ENCODE measurements at regions not wholly inside any gene's neighbourhood (a gene's known extent, or its start where the extent isn't known, plus 50 kb on each side); places are given as distances from the start of the nearest gene placed in this dataset.

DNA sequence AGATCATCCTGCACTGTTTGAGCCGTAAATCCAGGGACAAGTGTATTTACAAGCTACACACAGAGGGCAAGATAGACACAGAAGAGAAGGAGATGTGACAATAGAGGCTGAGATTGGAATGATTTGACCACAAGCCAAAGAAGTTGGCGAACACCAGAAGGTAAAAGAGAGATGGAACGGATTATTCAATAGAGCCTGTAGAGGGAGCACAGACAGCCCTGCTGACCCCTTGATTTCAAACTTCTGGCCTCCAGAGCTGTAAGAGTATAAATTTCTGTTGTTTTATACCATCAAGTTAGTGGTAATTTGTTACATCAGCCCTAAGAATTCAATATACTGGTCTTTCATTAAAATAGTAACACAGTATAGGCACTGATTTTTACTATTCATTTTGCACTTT is 447.8 kb downstream of the FAT4 start:
- no peaks in the 10 kb centered on the region for H3K27me3 ChIP-seq
- peak; percentile 61 for TF ChIP-seq CTCF (IDR thresholded peaks at IDR 0.05; ENCODE audit: low read depth, low read length)
- H3K4me3 ChIP-seq (ENCODE audit: low read depth, low read length) = no peak overlapping the region
- DNase-seq = peak; percentile 17
- H3K36me3 ChIP-seq = no peaks in the 10 kb centered on the region
- no peaks in the 10 kb centered on the region for H3K9me3 ChIP-seq
- H3K4me1 ChIP-seq = peaks cover 25% of the 10 kb centered on the region

GRCh38 chr4:125765941-125766340 is 451.2 kb downstream of the FAT4 start:
- TF ChIP-seq CTCF (IDR thresholded peaks at IDR 0.05; ENCODE audit: low read depth, low read length) = no peak

DNA sequence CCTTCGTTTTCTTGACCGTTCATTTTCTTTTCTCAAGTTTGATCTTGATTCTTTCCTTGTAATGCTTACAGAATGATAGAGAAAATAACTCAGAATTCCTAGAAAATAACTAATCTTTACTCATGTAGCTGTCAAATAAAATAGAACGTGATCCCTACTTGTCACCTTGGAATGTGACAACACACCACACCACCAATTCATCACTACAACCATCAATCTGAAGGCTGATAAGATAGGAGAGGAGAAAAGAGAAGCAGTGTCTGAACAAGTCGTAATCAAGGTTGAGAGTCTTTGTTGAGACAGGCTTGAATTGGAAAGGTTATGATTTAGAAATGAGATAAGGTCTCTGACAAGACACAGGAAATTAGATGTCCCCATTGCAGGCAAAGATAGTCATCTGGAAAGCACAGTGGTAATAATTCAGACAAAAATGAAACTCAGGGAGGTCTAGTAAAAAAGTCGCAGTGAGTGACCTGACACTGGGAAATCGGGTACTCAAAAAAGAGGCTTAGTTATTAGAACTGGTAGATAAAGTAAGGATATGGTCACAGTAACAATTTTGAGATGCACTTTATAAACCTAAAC is 456.2 kb downstream of the FAT4 start:
- no peaks in the 10 kb centered on the region for H3K36me3 ChIP-seq
- H3K4me1 ChIP-seq = peaks cover 5% of the 10 kb centered on the region; the same call in 1 of the 2 replicates
- H3K4me3 ChIP-seq (ENCODE audit: low read depth, low read length) = no peak overlapping the region
- no peak for DNase-seq
- no peak for TF ChIP-seq CTCF (IDR thresholded peaks at IDR 0.05; ENCODE audit: low read depth, low read length)
- no peaks in the 10 kb centered on the region for H3K27me3 ChIP-seq
- no peaks in the 10 kb centered on the region for H3K9me3 ChIP-seq

More at GRCh38 chr4:125765941-125766340, 451.2 kb downstream of the FAT4 start:
- peaks cover 10% of the 10 kb centered on the region for H3K4me1 ChIP-seq
- no peak overlapping the region for H3K4me3 ChIP-seq (ENCODE audit: low read depth, low read length)
- H3K27me3 ChIP-seq = no peaks in the 10 kb centered on the region
- no peaks in the 10 kb centered on the region for H3K36me3 ChIP-seq
- no peaks in the 10 kb centered on the region for H3K9me3 ChIP-seq
- no peak for DNase-seq

DNA sequence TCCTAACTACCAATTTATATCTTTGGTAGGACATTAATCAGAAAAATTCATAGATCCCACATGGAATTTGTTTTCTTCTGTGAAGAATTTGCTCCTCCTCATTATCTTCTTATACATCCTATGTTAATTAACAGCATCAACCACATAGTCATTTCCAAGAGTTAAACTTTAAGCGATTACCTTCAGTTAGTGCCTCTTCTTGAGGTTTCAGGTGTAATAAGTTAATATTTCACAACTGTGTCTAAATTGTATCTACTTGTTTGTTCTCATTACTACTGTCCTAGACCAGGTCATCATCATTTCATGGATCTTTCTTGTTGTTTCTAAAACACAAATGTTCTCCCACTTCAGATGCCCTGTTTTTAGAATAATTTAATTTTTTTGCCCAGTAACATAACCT is 457.9 kb downstream of the FAT4 start:
- no peak for TF ChIP-seq CTCF (IDR thresholded peaks at IDR 0.05; ENCODE audit: low read depth, low read length)
- H3K4me3 ChIP-seq (ENCODE audit: low read depth, low read length) = no peak overlapping the region
- no peaks in the 10 kb centered on the region for H3K27me3 ChIP-seq
- no peaks in the 10 kb centered on the region for H3K9me3 ChIP-seq
- DNase-seq = no peak
- no peaks in the 10 kb centered on the region for H3K36me3 ChIP-seq
- peaks cover 5% of the 10 kb centered on the region; the same call in 1 of the 2 replicates for H3K4me1 ChIP-seq

GRCh38 chr4:125773502-125773901 is 458.7 kb downstream of the FAT4 start:
- no peak for TF ChIP-seq CTCF (IDR thresholded peaks at IDR 0.05; ENCODE audit: low read depth, low read length)
- Histone ChIP-seq H3K9me3 (no peaks in the 10 kb centered on the region), H3K27me3 (no peaks in the 10 kb centered on the region), H3K36me3 (no peaks in the 10 kb centered on the region), H3K4me3 (ENCODE audit: low read depth, low read length) (no peak overlapping the region), H3K4me1 (peaks cover 5% of the 10 kb centered on the region; the same call in 1 of the 2 replicates)
- no peak for DNase-seq

DNA sequence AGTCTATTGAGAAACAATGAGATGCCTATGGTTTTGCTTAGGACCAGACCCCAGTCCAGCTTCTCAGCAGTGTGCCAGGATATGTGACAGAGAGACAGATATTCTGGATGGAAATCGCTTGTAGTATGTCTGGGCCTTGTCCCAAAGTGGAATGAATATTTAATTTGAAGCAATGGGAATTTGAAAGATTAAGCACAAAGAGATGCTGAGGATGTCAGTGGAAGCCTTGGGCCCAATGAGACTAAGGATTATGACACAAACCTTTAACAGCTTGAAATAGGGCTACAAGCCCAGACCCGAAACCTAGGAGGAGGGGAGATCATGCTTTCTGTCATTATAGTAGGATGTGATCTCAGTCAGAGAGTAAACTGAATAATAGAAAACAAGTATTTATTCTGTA is 459.2 kb downstream of the FAT4 start:
- H3K4me1 ChIP-seq = peaks cover 5% of the 10 kb centered on the region; the same call in 1 of the 2 replicates
- H3K9me3 ChIP-seq = no peaks in the 10 kb centered on the region
- H3K36me3 ChIP-seq = no peaks in the 10 kb centered on the region
- H3K27me3 ChIP-seq = no peaks in the 10 kb centered on the region
- H3K4me3 ChIP-seq (ENCODE audit: low read depth, low read length) = no peak overlapping the region
- no peak for TF ChIP-seq CTCF (IDR thresholded peaks at IDR 0.05; ENCODE audit: low read depth, low read length)
- DNase-seq = no peak

All from BE2C (cell line).